GM12878 (cell line): ENCODE measurements at regions not wholly inside any gene's neighbourhood (a gene's known extent, or its start where the extent isn't known, plus 50 kb on each side); places are given as distances from the start of the nearest gene placed in this dataset.

Experiments
- ATAC-seq: fragments of 200-7000 bp; cut with Tn5 transposase; 3 replicates; pipeline ENCODE4 v1.9.1; 2020; ENCODE audit warnings: mild to moderate bottlenecking, moderate library complexity
- BruUV-seq: library from RNA; stranded (reverse); fragments of 400-500 nt; replicated peaks from 2 replicates; lab custom pipeline; 2021; lab: Mats Ljungman, UMichigan
- CTCF ChIA-PET: fragments of 300-600 bp; sonication (Branson Sonifier 250); formaldehyde crosslinking; extraction: SDS; loops from one replicate; lab custom pipeline; 2021; ENCODE audit warnings: inconsistent platforms; lab: Yijun Ruan, JAX
- POLR2A ChIA-PET: fragments of 350-600 bp; formaldehyde crosslinking; extraction: SDS; loops from one replicate; lab custom pipeline; 2021; ENCODE audit warnings: inconsistent platforms; lab: Charles Lee
- RAD21 ChIA-PET: fragments of 300-600 bp; sonication (Branson Sonifier 250); formaldehyde crosslinking; loops from one replicate; lab custom pipeline; 2023; ENCODE audit warnings: antibody characterized with exemption; ENCODE audit not compliant: unreplicated experiment; lab: Charles Lee
- SMC1A ChIA-PET: fragments of 300-600 bp; sonication (Branson Sonifier 250); formaldehyde crosslinking; loops from one replicate; lab custom pipeline; 2023; ENCODE audit not compliant: unreplicated experiment, uncharacterized antibody; lab: Charles Lee
- DNase-seq: peaks from one replicate; pipeline ENCODE4 v3.0.0-alpha.2; 2011; ENCODE audit warnings: low read depth, low spot score
- FAIRE-seq: peaks from 3 replicates; lab custom pipeline; 2011; peaks lifted over from hg19 to GRCh38; lab: Jason Lieb, UNC
- H2AFZ ChIP-seq: 2 replicates; pipeline ENCODE4 v1.6.0; 2011; ENCODE audit warnings: low read depth, low read length, control low read depth; ENCODE audit not compliant: control insufficient read depth
- H3K27ac ChIP-seq: 2 replicates; pipeline ENCODE4 v1.5.1; 2011; ENCODE audit warnings: control low read depth; ENCODE audit not compliant: control insufficient read depth, insufficient read depth
- H3K27me3 ChIP-seq, 2 experiments: replicated peaks in 1 of 2; 2 replicates each; pipeline versions ENCODE4 v1.6.0 to v1.6.1; 2011; ENCODE audit warnings: low read length in 1 of 2; ENCODE audit not compliant: control insufficient read depth in 2 of 2, insufficient read depth in 2 of 2
- H3K36me3 ChIP-seq, 2 experiments: 2 replicates each; pipeline ENCODE4 v1.5.1; 2011; ENCODE audit warnings: low read length in 1 of 2; ENCODE audit not compliant: control insufficient read depth in 2 of 2, insufficient read depth in 2 of 2
- H3K4me1 ChIP-seq: 2 replicates; pipeline ENCODE4 v1.6.1; 2011; ENCODE audit warnings: mild to moderate bottlenecking, low read length, moderate library complexity, mixed read lengths; ENCODE audit not compliant: control insufficient read depth, insufficient read depth
- H3K4me2 ChIP-seq: 2 replicates; pipeline ENCODE4 v1.6.0; 2011; ENCODE audit warnings: control low read depth; ENCODE audit not compliant: control insufficient read depth, insufficient read depth
- H3K4me3 ChIP-seq: fragments of 200-600 bp; sonication (generic); 2 replicates; pipeline ENCODE4 v1.5.1; 2016
- H3K79me2 ChIP-seq: 2 replicates; pipeline ENCODE4 v1.6.0; 2011; ENCODE audit warnings: low read length; ENCODE audit not compliant: control insufficient read depth, insufficient read depth
- H3K9ac ChIP-seq: 2 replicates; pipeline ENCODE4 v1.8.0; 2011; ENCODE audit warnings: low read length, control low read depth, mixed read lengths; ENCODE audit not compliant: control insufficient read depth, insufficient read depth
- H3K9me3 ChIP-seq: replicated peaks from 3 replicates; pipeline ENCODE4 v1.5.1; 2011; ENCODE audit warnings: mild to moderate bottlenecking, low read length; ENCODE audit not compliant: control insufficient read depth, insufficient read depth
- H4K20me1 ChIP-seq: 2 replicates; pipeline ENCODE4 v1.6.0; 2011; ENCODE audit not compliant: control insufficient read depth, insufficient read depth
- CBFB ChIP-seq: IDR thresholded peaks from 2 replicates; pipeline ENCODE4 v1.6.1; 2016; ENCODE audit warnings: antibody characterized with exemption, low read depth
- CEBPZ ChIP-seq: fragments of 150-350 bp; IDR thresholded peaks from 2 replicates; pipeline ENCODE4 v1.6.1; 2016; ENCODE audit warnings: low read depth, low read length
- DPF2 ChIP-seq: fragments of 450-650 bp; IDR thresholded peaks from 2 replicates; pipeline ENCODE4 v1.6.1; 2017; ENCODE audit warnings: mild to moderate bottlenecking
- E4F1 ChIP-seq: fragments of 450-650 bp; IDR thresholded peaks from 2 replicates; pipeline ENCODE4 v1.6.1; 2018; ENCODE audit warnings: borderline replicate concordance, mild to moderate bottlenecking; ENCODE audit not compliant: partially characterized antibody
- EED ChIP-seq: sonication (generic); IDR thresholded peaks from 2 replicates; pipeline ENCODE4 v1.6.1; 2016; ENCODE audit warnings: antibody characterized with exemption, low read depth
- HDAC2 ChIP-seq: fragments of 200-600 bp; sonication (generic); IDR thresholded peaks from 2 replicates; pipeline ENCODE4 v1.6.1; 2017
- JUND ChIP-seq: IDR thresholded peaks from 2 replicates; pipeline ENCODE4 v1.6.1; 2012; ENCODE audit warnings: low read depth, mild to moderate bottlenecking, low read length, improper control_type of control experiment, moderate library complexity
- MEF2A ChIP-seq: IDR thresholded peaks from 2 replicates; pipeline ENCODE4 v1.6.1; 2011; ENCODE audit warnings: low read depth, mild to moderate bottlenecking, low read length, moderate library complexity; ENCODE audit not compliant: insufficient read depth
- PAX8 ChIP-seq: fragments of 450-650 bp; IDR thresholded peaks from 2 replicates; pipeline ENCODE4 v1.6.1; 2017; ENCODE audit warnings: mild to moderate bottlenecking, moderate library complexity
- PKNOX1 ChIP-seq: fragments of 450-650 bp; IDR thresholded peaks from 2 replicates; pipeline ENCODE4 v1.6.1; 2016; ENCODE audit warnings: mild to moderate bottlenecking
- RUNX3 ChIP-seq: IDR thresholded peaks from 2 replicates; pipeline ENCODE4 v1.6.1; 2012; ENCODE audit warnings: low read length, inconsistent platforms
- SMAD1 ChIP-seq: fragments of 450-650 bp; IDR thresholded peaks from 2 replicates; pipeline ENCODE4 v1.6.1; 2018; ENCODE audit warnings: mild to moderate bottlenecking, low read depth; ENCODE audit not compliant: partially characterized antibody
- TARDBP ChIP-seq: IDR thresholded peaks from 2 replicates; pipeline ENCODE4 v1.6.1; 2016; ENCODE audit warnings: borderline replicate concordance
- WGBS: methylation state at CpG from one replicate; pipeline ENCODE4 v1.1.6; 2016; ENCODE audit warnings: low lambda C conversion rate; ENCODE audit not compliant: insufficient replicate concordance, insufficient coverage; ENCODE audit errors: missing lambda C conversion rate; 5-methylcytosine and 5-hydroxymethylcytosine counted together
- in situ Hi-C: fragments of 300-500 bp; cut with MboI; formaldehyde crosslinking; loops from 9 replicates; pipeline ENCODE4 v1.14.3; 2018; ENCODE audit warnings: mixed read lengths
- intact Hi-C: fragments of 100-400 bp; cut with micrococcal nuclease; formaldehyde crosslinking; loops from one replicate; pipeline ENCODE4 v1.14.2; 2022; ENCODE audit not compliant: unreplicated experiment

GRCh38 chr2:219856602-219857001 is 229.2 kb downstream of the SLC4A3 start:
- Histone ChIP-seq H2AFZ (no peak overlapping the region), H3K4me2 (no peak overlapping the region), H3K4me1 (no peaks in the 10 kb centered on the region), H3K9ac (no peak overlapping the region), H3K36me3 (no peaks in the 10 kb centered on the region), H3K4me3 (no peak overlapping the region), H3K9me3 (no peaks in the 10 kb centered on the region), H3K27ac (no peak overlapping the region), H3K27me3 (peaks cover 0 to 2% of the 10 kb centered on the region in 2 experiments; a peak in 2 of 4 replicates), H4K20me1 (no peaks in the 10 kb centered on the region), H3K79me2 (no peaks in the 10 kb centered on the region)
- SMC1A ChIA-PET: interaction anchor here (1.9 kb wide), 1 partner anchor 9 kb away, joined by 4 read pairs; no protein-coding TSS in a partner anchor
- no TSS peak for BruUV-seq
- ATAC-seq (no peak), DNase-seq (no peak), FAIRE-seq (no peak)
- in situ Hi-C loops: no loop called here
- POLR2A ChIA-PET: no interaction called here
- CTCF ChIA-PET: no interaction called here
- intact Hi-C loops: no loop called here
- TF ChIP-seq CBFB: no peak
- no peak for TF ChIP-seq HDAC2
- TF ChIP-seq PAX8: no peak
- no peak for TF ChIP-seq SMAD1
- no peak for TF ChIP-seq CEBPZ
- TF ChIP-seq PKNOX1: no peak
- TF ChIP-seq TARDBP: no peak
- no peak for TF ChIP-seq RUNX3
- no peak for TF ChIP-seq DPF2
- TF ChIP-seq MEF2A: no peak
- no peak for TF ChIP-seq EED
- no peak for TF ChIP-seq JUND
- TF ChIP-seq E4F1: no peak
- RAD21 ChIA-PET: no interaction called here
- whole genome bisulfite sequencing: 51% methylated on average over 3 of the region's 3 CpGs
